ENCODE measurements at regions not wholly inside any gene's neighbourhood (a gene's known extent, or its start where the extent isn't known, plus 50 kb on each side); places are given as distances from the start of the nearest gene placed in this dataset.

DNA sequence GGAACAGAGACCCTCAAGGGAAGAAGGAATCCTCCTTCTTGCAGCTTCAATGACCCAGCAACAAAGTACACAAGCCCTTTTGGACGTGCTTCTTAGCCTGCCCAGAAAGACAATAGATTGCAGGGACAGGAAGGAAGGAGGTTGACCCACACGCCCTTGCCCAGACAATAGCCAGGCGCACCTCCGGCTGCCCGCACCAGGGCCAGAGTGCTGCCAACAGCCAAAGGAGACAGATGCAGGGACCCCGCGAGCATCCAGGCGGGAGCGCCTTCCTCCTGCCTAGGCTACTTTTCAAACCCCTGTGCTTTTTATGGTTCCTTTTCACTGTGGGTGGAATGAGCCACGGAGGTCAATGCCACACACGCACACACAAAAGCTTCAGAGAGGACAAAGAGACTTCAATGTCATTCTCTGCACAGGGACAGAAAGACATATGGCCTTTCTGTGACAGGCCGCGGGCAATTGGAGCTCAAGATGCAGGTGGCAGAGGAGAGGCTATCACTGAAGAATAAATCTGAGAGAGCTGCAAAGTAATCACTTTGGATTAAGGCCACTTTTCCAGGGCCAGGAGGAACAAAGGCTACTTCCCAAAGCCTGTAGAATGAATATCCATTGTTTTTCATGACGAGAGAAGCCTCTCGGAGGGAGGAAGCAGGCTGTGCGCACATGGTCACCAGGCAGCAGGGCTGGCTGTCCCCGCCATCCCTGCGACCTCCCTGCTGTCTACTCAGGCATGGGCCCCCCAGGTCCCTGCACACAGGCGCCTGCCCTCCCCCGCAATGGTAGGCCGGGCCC, 300.6 kb downstream of the EIPR1 start:
- TF ChIP-seq, protein P1, sequence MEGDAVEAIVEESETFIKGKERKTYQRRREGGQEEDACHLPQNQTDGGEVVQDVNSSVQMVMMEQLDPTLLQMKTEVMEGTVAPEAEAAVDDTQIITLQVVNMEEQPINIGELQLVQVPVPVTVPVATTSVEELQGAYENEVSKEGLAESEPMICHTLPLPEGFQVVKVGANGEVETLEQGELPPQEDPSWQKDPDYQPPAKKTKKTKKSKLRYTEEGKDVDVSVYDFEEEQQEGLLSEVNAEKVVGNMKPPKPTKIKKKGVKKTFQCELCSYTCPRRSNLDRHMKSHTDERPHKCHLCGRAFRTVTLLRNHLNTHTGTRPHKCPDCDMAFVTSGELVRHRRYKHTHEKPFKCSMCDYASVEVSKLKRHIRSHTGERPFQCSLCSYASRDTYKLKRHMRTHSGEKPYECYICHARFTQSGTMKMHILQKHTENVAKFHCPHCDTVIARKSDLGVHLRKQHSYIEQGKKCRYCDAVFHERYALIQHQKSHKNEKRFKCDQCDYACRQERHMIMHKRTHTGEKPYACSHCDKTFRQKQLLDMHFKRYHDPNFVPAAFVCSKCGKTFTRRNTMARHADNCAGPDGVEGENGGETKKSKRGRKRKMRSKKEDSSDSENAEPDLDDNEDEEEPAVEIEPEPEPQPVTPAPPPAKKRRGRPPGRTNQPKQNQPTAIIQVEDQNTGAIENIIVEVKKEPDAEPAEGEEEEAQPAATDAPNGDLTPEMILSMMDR (IDR thresholded peaks at IDR 0.05): no peak
- TF ChIP-seq POLR2A (IDR thresholded peaks at IDR 0.05): no peak

Measured in lower leg skin (tissue), 3 donors.